PFSK-1 (cell line): ENCODE measurements at regions not wholly inside any gene's neighbourhood (a gene's known extent, or its start where the extent isn't known, plus 50 kb on each side); places are given as distances from the start of the nearest gene placed in this dataset.

Source experiments
- FOXP2 ChIP-seq: optimal IDR thresholded peaks from 2 replicates; pipeline ENCODE3; 2011; ENCODE audit warnings: borderline replicate concordance, control low read depth, inconsistent platforms; ENCODE audit not compliant: insufficient read depth; ENCODE audit errors: extremely low read length, extremely low read depth
- POLR2AphosphoS5 ChIP-seq: IDR thresholded peaks from 2 replicates; pipeline ENCODE4 v1.6.1; 2012; ENCODE audit warnings: low read depth, mild to moderate bottlenecking, control low read depth, low read length, moderate library complexity
- REST ChIP-seq, 2 experiments: IDR thresholded peaks; 2 replicates each; pipeline versions ENCODE4 v1.6.1 to v1.8.0; 2011 to 2012; ENCODE audit warnings: low read depth in 2 of 2, low read length in 2 of 2, control low read depth in 1 of 2, inconsistent platforms in 1 of 2, mild to moderate bottlenecking in 1 of 2, moderate library complexity in 1 of 2; ENCODE audit not compliant: insufficient read depth in 1 of 2
- TAF1 ChIP-seq: IDR thresholded peaks from 2 replicates; pipeline ENCODE4 v1.6.1; 2012; ENCODE audit warnings: low read length, control low read depth, borderline replicate concordance; ENCODE audit not compliant: insufficient read depth

GRCh38 chr16:65608455-65608854, 486.6 kb upstream of the CDH11 start:
- TF ChIP-seq REST (IDR thresholded peaks at IDR 0.05; ENCODE audit: insufficient read depth in 1 of 2, low read depth in 2 of 2, low read length in 2 of 2) (no peak), TAF1 (no peak), POLR2AphosphoS5 (no peak), FOXP2 (no peak)
